Activated gamma-delta T cell (primary cell): ENCODE measurements at regions not wholly inside any gene's neighbourhood (a gene's known extent, or its start where the extent isn't known, plus 50 kb on each side); places are given as distances from the start of the nearest gene placed in this dataset.
"Not testable (repeated sequence)": the region's sequence is repeated elsewhere in the genome, so short reads cannot be mapped to it uniquely, and the experiment has no call there.

Experiments used
- DNase-seq: peaks from one replicate; lab custom pipeline; 2025; lab: John Stamatoyannopoulos, UW

DNA sequence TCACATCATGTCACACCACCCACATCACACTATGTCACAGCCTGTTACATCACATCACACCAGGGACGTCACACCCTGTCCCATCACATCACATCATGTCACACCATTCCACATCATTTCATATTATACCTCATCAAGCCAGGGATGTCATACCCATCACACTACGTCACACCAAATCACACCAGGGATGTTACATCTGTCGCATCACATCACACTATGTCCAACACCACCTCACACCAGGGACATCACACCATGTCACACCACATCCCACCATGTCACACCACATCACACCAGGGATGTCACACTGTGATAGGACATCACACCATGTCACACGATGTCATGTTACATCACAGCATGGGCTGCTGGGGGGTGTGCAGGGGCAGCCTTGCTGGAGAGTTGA is 110.6 kb downstream of the TMEM121 start:
- DNase-seq, result no peak

DNA sequence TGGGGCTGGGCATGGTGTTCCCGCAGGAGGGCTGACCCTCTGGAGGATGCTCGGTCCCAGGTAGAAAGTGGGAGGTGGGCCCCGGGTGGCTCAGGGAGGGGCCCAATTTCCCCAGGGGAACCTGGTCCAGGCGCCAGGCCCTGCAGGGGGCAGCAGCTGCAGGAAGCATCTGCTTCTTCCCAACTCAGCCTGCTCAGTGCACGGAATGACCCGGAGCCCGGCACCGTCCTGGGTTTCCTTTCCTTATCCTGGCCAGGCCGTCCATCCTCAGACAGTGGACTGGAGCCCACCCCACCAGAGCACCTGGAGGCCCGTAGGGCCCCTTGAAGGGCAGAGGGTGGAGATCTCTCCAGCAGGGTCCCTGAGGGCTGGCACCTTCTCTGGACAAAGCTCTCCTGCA is 111.0 kb downstream of the TMEM121 start:
- not testable (repeated sequence) for DNase-seq

DNA sequence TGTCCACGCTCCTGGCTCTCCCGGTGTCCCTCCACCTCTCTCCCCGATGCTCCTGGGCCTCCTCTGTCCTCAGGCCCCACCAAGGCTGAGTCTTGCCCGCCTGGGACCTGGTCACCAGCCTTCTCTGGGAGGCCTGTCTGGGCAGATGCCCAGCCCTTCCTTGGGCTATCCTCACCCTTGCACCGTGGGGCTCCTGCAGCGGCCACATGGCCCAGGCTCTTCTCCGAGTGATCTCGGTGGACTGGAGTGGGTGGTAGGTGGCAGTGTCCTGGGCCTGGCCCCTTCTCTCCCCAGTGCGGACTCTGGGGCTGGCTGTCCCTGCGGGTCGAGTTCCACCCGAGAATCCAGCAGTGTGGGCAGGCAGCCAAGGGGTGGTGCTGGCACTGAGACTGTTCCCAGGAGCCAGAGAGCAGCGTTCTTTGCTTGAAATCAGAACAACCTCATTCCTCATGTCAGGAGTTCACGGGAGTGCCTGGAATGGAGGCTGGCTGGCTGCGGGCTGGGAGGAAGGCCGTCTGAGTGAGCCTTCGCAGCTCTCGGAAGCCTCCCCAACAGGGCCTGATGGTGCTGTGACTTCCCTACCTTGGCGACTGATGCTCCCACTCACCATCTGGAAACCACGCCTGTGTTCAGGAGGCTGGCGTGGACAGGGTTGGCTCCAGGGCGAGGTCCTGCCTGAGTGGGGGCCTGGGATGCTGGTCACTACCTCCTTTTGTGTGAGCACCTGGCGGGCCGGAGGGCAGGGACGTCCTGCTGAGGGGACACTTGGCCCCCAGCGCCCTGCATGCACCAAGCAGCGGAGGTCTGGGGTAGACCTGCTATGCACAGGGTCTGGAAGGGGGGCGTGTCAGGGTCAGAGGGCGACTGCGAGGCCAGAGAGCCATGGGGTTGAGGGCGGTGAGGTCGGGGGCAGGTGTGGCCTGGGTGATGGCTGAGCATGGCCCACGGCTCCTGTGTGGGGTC is 113.9 kb downstream of the TMEM121 start:
- DNase-seq, result not testable (repeated sequence)

DNA sequence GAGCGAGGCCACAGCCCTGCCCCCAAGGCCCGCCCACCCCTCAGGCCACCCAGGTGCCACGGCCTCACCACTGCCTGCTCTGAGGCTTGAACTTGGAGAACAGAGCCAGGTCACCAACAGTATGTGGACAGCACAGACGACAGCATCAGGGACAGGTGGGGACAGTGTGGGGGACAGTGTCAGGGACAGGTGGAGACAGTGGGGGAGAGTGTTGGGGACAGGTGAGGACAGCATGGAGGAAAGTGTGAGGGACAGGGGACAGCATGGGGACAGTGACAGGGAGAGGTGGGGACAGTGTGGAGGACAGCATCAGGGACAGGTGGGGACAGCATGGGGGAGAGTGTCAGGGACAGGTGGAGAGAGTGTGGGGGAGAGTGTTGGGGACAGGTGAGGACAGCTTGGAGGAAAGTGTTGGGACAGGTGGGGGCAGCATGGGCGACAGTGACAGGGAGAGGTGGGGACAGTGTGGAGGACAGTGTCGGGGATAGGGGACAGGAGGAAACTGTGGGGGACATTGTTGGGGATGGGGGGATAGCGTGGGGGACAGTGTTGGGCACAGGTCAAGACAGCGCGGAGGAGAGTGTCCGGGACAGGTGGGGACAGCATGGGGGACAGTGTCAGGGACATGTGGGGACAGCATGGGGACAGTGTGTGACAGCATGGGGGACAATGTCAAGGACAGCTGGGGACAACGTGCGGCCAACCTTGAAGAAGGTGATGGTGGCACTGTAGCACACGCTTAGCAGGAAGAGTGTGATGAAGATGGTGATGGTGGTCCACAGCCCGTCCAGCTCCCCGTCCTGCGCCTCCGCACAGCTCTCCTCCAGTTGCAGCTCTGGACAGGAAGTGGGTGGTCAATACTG is 114.9 kb downstream of the TMEM121 start:
- no peak for DNase-seq

DNA sequence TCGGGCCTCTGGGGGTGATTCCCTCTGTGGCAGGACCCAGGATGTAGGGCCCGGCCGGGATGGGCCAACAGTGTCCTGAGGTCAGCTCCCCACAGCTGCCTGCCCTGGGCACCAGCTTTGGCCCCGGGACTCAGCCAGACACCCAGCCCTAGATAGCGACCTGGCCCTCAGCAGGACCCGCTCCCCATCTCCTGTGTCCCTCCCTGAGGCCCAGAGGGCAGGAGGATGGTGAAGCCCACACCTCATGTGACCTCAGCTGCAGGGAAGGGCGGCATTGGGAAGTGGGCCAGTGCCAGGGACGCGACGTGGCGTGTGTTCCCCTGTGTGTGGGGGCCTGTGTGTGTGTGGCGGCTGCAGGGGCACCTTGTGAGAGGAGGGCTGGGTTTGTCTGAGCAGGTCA is 115.6 kb downstream of the TMEM121 start:
- DNase-seq, result not testable (repeated sequence)

DNA sequence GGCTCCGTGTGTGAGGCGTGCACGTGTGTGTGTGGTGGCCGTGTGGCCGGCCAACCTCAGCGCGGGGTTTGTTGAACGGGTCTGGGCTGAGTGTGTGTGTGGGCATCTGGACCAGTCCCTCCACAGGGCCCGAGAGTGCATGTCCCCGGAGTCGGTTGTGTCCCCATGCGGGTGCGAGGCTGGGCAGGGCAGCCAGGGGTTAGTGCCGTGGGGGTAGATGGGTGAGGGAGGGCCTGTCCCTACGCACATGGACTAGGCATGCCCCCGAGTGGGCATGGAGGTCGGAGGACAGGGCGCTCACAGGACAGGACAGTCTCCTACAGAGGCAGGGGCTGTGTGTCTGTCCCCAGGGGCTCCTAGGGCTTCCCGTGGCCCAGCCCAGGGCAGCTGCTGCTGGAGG is 116.1 kb downstream of the TMEM121 start:
- DNase-seq, result not testable (repeated sequence)

DNA sequence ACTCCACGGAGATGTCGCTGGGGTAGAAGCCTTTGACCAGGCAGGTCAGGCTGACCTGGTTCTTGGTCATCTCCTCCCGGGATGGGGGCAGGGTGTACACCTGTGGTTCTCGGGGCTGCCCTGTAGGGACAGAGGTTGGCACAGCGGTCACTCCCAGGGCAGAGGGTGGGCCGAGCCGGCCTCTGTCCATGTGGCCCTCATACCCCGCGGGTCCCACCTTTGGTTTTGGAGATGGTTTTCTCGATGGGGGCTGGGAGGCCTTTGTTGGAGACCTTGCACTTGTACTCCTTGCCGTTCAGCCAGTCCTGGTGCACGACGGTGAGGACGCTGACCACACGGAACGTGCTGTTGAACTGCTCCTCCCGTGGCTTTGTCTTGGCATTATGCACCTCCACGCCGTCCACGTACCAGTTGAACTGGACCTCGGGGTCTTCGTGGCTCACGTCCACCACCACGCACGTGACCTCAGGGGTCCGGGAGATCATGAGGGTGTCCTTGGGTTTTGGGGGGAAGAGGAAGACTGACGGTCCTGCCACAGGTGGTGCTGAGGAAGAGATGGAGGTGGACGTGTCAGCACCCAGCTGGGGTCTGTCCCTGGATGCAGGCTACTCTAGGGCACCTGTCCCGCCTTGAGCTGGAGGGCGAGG is 117.1 kb downstream of the TMEM121 start:
- DNase-seq, result not testable (repeated sequence)

DNA sequence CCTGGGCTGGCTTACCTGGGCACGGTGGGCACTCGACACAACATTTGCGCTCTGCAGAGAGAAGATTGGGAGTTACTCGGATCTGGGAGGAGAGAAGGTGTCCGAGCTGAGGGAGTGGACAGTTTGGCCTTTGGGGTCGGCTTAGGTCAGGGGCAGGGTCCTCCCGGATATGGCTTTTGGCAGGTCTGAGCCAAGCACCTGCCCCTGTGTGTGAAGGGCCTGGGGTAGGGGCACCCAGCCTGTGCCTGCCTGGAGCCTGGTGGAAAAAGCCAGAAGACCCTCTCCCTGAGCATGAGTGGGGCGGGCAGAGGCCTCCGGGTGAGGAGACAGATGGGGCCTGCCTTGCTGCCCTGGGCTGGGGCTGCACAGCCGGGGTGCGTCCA is 117.7 kb downstream of the TMEM121 start:
- DNase-seq, result not testable (repeated sequence)

DNA sequence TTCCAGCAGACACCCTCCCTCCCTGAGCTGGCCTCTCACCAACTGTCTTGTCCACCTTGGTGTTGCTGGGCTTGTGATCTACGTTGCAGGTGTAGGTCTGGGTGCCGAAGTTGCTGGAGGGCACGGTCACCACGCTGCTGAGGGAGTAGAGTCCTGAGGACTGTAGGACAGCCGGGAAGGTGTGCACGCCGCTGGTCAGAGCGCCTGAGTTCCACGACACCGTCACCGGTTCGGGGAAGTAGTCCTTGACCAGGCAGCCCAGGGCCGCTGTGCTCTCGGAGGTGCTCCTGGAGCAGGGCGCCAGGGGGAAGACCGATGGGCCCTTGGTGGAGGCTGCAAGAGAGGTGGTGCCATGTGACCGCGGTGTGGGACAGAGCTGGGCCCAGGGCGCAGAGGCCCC is 118.1 kb downstream of the TMEM121 start:
- not testable (repeated sequence) for DNase-seq

DNA sequence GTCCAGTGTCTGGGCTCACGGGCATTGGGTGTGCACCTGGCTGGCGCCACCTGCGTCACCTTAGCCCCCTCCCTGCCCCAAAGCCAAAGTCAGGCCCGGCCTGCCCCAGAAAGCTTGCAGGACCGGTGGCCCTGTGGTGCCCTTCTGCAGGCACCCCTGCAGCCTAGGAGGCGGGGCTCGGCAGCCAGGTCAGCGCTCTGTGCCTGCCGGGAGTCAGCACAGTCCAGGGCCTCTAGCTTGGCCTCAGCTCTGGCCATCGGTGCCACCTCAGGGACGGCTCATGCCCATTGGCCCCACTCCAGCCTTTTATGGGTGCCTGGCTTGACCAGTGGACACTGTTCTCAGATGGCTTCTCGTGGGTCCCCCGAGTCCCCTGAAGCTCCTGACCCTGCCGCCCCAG is 118.5 kb downstream of the TMEM121 start:
- not testable (repeated sequence) for DNase-seq

DNA sequence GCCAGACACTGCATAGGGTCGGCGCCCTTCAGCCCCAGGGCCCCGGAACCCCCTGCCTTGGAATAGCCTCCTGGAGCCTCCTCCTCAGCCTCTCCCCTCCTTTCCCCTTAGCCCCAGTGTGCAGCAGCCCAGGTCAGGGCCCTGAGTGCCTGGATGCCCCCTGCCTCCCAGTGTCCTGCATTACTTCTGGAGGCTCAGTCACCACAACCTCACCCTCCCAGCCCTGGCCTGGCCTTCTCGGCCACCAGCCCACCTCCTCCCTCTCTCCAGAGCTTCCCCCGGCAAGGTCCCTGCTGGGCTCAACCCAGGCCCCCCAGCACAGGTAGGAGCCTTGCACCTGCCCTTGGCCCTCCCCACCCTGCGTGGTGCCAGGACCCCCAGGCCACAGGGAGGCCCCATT is 119.0 kb downstream of the TMEM121 start:
- not testable (repeated sequence) for DNase-seq

DNA sequence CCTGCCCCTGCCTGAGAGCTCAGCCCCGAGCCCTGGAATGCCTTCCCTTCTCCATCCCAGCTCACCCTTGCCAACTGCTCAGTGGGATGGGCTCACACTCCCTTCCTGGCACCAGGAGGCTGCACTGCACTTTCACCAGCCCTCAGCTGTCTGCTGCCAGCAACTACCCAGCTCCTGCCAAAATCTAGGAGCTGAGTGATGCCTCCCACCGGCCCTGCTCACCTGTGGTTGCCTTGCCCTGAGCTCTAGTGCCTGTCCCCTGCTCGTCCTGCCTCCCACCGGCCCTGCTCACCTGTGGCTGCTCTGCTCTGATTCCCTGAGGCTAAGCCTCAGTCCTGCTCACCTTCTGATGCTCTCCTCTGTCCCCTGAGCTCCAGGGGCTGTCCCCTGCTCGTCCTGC is 119.8 kb downstream of the TMEM121 start:
- no peak for DNase-seq

DNA sequence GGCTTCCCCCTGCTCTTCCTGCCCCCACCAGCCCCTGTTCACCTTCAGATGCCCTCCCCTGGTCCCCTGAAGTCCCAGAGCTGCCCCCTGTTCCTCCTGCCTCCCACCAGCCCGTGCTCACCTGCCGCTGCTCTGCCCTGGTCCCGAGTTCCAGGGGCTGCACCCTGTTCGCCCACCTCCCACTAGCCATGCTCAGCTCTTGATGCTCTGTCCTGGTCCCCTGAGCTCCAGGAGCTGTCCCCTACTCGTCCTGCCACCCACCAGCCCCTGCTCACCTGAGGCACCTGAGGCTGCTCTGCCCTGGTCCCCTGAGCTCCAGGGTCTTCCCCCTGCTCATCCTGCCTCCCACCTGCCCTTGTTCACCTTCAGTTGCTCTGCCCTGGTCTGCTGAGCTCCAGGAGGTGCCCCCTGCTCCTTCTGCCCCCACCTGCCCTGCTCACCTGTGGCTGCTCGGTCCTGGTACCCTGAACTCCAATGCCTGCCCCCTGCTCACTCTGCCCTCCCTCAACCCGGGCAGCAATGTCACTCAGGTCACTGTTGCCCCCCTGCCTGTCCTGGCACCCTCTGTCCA is 120.4 kb downstream of the TMEM121 start:
- DNase-seq, result not testable (repeated sequence)

DNA sequence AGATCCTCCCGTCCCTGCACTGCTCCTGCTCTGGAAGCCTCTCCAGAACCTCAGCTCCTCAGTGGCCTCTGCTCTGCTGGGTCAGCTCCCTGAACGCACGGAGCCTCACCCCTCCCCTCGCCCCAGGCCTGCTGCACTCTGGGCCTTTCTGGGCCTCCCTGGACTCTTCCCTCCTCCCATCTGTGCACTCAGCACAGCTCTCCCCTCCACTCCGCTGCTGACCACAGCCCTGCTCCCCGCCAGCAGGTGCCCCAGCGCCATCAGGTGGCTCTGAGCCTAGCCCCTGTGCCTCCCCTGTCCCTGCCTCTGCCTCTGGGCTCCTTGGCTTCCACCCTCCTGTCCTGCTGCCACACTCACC is 121.0 kb downstream of the TMEM121 start:
- not testable (repeated sequence) for DNase-seq

DNA sequence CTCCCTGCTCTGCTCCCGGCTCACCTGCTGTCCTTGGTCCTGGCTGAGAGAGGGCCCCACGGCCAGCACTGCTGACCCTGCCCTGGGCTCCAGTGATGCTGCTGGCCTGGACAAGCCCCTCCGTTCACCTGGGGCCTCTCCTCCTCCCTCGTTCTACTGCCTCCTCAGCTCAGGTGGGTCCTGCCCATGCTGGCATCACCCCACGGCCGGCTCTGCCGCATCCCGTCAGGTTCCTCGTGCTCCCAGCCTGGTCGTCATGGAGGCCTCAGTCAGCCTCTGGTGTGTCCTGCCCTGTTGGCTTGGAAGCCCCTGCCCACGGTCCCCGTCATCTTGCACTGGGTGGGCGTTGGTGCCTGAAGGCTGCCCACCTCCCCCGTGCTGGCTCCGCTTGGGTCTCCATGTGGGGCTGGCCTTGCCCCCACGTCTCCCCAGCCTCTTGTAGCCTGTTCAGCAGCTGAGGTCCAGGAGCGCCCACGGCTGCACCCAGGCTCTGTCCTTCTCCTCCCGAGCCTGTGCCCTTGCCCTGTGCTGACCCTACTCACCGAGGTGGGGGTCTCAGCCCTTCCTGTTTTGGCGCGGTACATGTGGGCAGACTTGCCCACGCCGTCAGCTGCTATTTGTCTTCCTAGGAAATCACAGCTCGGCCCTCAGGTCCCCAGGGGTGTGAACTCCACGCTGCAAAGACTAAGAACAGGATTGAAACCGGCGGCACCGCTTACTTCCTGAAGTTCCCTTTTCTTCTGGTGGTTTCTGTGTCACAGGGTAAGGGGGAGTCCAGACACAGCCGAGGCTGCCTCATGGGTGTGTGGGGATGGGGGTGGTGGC is 121.6 kb downstream of the TMEM121 start:
- DNase-seq, result no peak

DNA sequence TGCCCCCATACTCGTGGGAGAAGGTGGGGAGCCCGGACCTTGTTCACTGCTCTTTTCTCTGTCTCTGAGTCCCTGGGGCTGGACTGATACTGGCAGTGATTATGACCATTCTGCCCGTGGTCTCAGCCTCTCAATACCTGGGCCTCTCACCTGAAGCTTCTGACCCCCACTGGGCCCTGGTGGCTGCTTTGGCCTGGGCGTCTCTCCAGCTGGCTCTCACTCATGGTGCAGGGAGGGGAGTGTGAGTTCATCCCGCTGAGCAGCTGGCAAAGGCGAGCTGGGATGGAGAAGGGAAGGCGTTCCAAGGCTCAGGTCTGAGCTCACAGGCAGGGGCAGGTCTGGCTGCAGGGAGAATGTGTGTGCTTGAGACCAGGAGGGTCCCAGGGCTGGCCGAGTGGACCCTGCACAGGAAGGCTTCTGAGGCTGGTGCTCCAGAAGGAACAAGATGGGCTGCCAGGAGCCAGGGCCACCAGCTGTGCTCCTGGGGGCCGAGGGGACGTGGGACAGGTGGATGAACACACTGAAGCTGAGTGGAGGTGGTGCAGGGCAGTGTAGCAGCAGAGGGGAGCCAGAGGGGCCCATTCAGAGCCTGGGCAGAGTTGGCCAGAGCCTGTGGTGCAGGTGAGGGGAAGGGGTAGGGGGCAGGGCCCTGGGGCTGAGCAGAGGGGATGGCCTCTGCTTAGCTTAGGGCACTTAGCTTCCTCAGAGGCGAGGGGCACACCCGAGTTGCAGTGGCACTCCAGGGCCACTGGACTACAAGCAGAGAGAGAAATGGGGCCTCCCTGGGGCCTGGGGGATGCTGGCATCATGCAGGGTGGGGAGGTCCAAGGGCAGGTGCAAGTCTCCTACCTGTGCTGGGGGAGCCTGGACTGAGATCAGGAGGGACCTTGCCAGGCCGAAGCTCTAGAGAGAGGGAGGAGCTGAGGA is 122.5 kb downstream of the TMEM121 start:
- DNase-seq, result not testable (repeated sequence)

DNA sequence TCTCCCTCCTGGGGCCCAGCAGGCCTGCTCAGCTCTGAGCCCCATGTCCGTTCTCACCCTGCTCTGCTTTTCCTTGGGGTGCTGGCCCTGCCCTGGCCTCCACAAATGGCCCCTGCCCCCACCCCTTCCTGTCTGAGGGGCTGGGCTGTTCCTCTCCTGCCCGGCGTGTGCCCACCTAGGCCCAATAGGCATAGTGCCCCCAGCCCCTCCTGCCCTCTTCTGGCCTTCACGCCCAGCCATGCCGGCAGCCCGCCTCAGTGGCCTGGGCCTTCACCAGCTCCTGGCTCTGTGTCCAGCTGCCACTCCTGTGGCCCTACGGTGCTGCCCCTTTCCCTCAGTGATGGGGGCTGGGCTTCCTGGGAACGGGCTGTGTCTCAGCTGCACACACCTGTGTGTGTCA is 125.9 kb downstream of the TMEM121 start:
- DNase-seq, result not testable (repeated sequence)

DNA sequence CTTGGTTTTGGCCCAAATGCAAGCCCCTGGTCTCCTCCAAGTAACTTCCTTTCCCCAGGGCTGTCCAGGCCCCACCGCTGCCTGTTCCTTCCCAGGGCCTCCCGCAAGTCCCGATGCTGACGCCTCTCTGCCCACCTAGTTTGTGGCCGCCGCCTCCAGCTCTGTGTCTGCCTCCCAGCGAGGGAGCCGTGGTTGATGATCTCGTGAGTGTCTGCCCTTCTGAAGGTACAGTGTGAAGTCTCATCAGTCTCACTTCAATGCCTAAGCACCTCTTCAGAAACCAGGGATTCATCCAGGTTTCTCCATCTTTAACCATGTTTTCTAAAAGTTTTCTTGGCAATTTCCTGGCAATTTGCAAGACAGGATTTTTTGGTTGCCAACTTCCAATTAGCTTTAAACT is 127.5 kb downstream of the TMEM121 start:
- not testable (repeated sequence) for DNase-seq

DNA sequence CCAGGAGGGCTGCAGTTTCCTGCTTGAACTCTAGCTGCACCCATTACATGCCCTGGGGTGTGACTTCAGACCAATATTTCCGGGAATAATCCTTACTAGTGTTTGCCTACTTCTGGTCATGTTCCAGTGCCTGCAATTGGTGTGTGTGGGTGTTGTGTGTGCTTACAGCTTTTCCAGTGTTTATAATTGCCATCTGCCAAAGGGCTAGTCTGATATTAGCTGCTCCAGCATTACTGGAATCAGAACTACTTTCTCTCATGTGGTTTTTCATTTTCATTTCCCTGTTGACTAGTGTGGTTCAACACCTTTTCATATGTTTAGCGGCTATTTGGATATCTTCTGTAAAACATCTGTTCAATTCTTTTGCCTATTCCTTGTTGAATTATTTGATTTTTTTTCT is 132.9 kb downstream of the TMEM121 start:
- not testable (repeated sequence) for DNase-seq
